Spleen (tissue), 11 donors: ENCODE measurements at regions not wholly inside any gene's neighbourhood (a gene's known extent, or its start where the extent isn't known, plus 50 kb on each side); places are given as distances from the start of the nearest gene placed in this dataset.

Experiments used
- DNase-seq: peaks from one replicate; pipeline ENCODE4 v3.0.0-alpha.2; 2020
- H3K27ac ChIP-seq, 8 donors: fragments of 200-600 bp; sonication (generic) in 7 of 8; 1 replicate in 4 of 8; 2 replicates in 4 of 8; pipeline versions ENCODE4 v1.5.0 to v1.8.0; 2016 to 2021; ENCODE audit warnings: inconsistent platforms in 4 of 8, mild to moderate bottlenecking in 4 of 8, moderate library complexity in 1 of 8
- H3K27me3 ChIP-seq, 7 donors: fragments of 200-600 bp; sonication (generic) in 6 of 7; replicated peaks in 1 of 7; 1 replicate in 4 of 7; 2 replicates in 3 of 7; pipeline versions ENCODE4 v1.5.0 to v1.8.0; 2016 to 2021; ENCODE audit warnings: inconsistent platforms in 3 of 7, mild to moderate bottlenecking in 1 of 7
- H3K36me3 ChIP-seq, 6 donors: fragments of 200-600 bp; sonication (generic) in 5 of 6; 1 replicate in 4 of 6; 2 replicates in 2 of 6; pipeline versions ENCODE4 v1.5.0 to v1.8.0; 2016 to 2021; ENCODE audit warnings: inconsistent platforms in 2 of 6
- H3K4me1 ChIP-seq, 6 donors: fragments of 200-600 bp; sonication (generic) in 5 of 6; 1 replicate in 3 of 6; 2 replicates in 3 of 6; pipeline versions ENCODE4 v1.5.0 to v1.8.0; 2016 to 2021; ENCODE audit warnings: inconsistent platforms in 3 of 6
- H3K4me3 ChIP-seq, 8 donors: fragments of 200-600 bp; sonication (generic) in 7 of 8; 1 replicate in 4 of 8; 2 replicates in 4 of 8; pipeline versions ENCODE4 v1.5.0 to v1.8.0; 2016 to 2021; ENCODE audit warnings: inconsistent platforms in 4 of 8, mild to moderate bottlenecking in 4 of 8, moderate library complexity in 2 of 8
- H3K9me3 ChIP-seq, 8 donors: fragments of 200-600 bp; sonication (generic) in 7 of 8; 1 replicate in 4 of 8; 2 replicates in 4 of 8; pipeline versions ENCODE4 v1.5.0 to v1.8.0; 2016 to 2021; ENCODE audit warnings: inconsistent platforms in 4 of 8
- POLR2A ChIP-seq, 3 donors: fragments of 450-650 bp; IDR thresholded peaks; one replicate each; pipeline ENCODE4 v1.5.1; 2017; ENCODE audit warnings: antibody characterized with exemption in 3 of 3, mild to moderate bottlenecking in 1 of 3
- POLR2AphosphoS5 ChIP-seq, 3 donors: sonication (generic); formaldehyde crosslinking; IDR thresholded peaks; one replicate each; pipeline ENCODE4 v1.5.1; 2017; ENCODE audit warnings: antibody characterized with exemption in 3 of 3
- WGBS, 5 donors: extraction: QIAGEN DNeasy Blood & Tissue Kit in 3 of 5; methylation state at CpG; one replicate each; pipeline versions ENCODE4 v1.1.5 to v1.1.7; 2013 to 2018; 5-methylcytosine and 5-hydroxymethylcytosine counted together
- intact Hi-C: fragments of 100-400 bp; cut with DNase I; formaldehyde crosslinking; loops from one replicate; pipeline ENCODE4 v1.15.0; 2023; ENCODE audit warnings: low total_unique reads
- TF ChIP-seq, protein P1 (sequence below), 11 experiments: fragments of 200-600 bp in 7 of 11; fragments of 450-650 bp in 4 of 11; sonication (generic) in 4 of 11; IDR thresholded peaks in 8 of 11; conservative IDR thresholded peaks in 3 of 11; 1 replicate in 7 of 11; 2 replicates in 4 of 11; pipeline versions ENCODE4 v1.4.0 to v1.8.0; 2016 to 2021; ENCODE audit warnings: antibody characterized with exemption in 11 of 11, inconsistent platforms in 4 of 11, mild to moderate bottlenecking in 1 of 11
- donor health status: healthy with polysubstance abuse.
- donor health status: DM: no; HTN: no; CAD: no; lungs with moderate emphysema.
- donor health status: DM: no; HTN: no; CAD: no.
- donor health status: Bipolar disorder and iron deficiency.
- donor health status: healthy.
- donor health status: DM: no; HTN: no; CAD: no.
- donor health status: DM: yes; HTN: yes; CAD: no.

DNA sequence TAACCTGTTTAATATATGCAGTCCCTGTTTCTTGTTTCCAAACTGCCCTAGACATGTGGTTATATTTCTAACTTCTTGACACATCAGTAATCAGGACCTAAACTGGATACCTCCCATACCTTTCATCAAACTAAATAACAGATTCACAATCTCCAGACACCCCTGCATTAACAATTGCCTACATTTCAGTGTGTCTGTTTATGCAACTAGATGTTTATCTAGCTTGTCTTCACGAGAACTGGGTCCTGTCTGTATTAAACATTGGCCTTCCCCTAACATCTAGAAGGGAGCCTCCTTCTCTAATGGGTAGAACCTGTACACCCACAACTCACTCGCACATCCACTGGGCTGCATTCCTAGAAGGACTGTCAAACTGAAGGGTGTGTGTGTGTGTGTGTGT is 683.7 kb upstream of the FZD8 start:
- H3K4me3 ChIP-seq = no peak overlapping the region
- no peak for TF ChIP-seq POLR2AphosphoS5 (IDR thresholded peaks at IDR 0.05)
- no peak for TF ChIP-seq POLR2A (IDR thresholded peaks at IDR 0.05)
- TF ChIP-seq, protein P1, sequence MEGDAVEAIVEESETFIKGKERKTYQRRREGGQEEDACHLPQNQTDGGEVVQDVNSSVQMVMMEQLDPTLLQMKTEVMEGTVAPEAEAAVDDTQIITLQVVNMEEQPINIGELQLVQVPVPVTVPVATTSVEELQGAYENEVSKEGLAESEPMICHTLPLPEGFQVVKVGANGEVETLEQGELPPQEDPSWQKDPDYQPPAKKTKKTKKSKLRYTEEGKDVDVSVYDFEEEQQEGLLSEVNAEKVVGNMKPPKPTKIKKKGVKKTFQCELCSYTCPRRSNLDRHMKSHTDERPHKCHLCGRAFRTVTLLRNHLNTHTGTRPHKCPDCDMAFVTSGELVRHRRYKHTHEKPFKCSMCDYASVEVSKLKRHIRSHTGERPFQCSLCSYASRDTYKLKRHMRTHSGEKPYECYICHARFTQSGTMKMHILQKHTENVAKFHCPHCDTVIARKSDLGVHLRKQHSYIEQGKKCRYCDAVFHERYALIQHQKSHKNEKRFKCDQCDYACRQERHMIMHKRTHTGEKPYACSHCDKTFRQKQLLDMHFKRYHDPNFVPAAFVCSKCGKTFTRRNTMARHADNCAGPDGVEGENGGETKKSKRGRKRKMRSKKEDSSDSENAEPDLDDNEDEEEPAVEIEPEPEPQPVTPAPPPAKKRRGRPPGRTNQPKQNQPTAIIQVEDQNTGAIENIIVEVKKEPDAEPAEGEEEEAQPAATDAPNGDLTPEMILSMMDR (IDR thresholded peaks at IDR 0.05 in 8 of 11, conservative IDR thresholded peaks at IDR 0.05 in 3 of 11) = no peak
- no peaks in the 10 kb centered on the region for H3K27me3 ChIP-seq
- 68 to 86% (median 74%) methylated on average over 2 of the region's 2 CpGs for WGBS, 5 donors
- no peak for DNase-seq
- H3K36me3 ChIP-seq = no peaks in the 10 kb centered on the region
- H3K9me3 ChIP-seq = peaks cover 0 to 14% (median 4%) of the 10 kb centered on the region in 8 donors
- no peaks in the 10 kb centered on the region for H3K4me1 ChIP-seq
- intact Hi-C loops = no loop called here
- H3K27ac ChIP-seq = no peak overlapping the region

DNA sequence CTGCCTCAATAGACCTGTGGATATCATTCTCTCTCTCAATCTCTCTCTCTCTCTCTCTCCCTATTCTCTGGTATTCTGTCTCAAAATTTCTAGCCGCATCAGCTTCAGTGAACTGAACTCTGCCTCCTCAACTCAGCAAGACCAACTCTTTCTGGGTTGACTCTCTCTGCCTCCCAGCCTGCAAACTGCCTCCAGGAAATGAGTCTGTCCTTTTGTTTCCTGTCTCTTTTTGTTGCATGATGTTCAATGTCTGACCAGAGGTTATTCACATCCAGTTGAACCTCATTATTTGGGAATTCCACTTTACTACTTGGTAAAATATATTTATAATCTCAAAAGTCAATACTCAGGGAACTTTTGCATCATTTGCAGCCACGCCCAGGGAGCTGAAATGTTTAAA is 682.7 kb upstream of the FZD8 start:
- Histone ChIP-seq H3K36me3 (no peaks in the 10 kb centered on the region), H3K4me1 (no peaks in the 10 kb centered on the region), H3K27me3 (no peaks in the 10 kb centered on the region), H3K9me3 (peaks cover 0 to 23% (median 5%) of the 10 kb centered on the region in 8 donors), H3K27ac (no peak overlapping the region), H3K4me3 (no peak overlapping the region)
- no peak for DNase-seq
- TF ChIP-seq POLR2A (IDR thresholded peaks at IDR 0.05) (no peak), POLR2AphosphoS5 (IDR thresholded peaks at IDR 0.05) (no peak)
- TF ChIP-seq, protein P1 (IDR thresholded peaks at IDR 0.05 in 8 of 11, conservative IDR thresholded peaks at IDR 0.05 in 3 of 11) = no peak
- WGBS, 5 donors = 78 to 91% (median 82%) methylated on average over 2 of the region's 2 CpGs
- intact Hi-C loops = no loop called here

DNA sequence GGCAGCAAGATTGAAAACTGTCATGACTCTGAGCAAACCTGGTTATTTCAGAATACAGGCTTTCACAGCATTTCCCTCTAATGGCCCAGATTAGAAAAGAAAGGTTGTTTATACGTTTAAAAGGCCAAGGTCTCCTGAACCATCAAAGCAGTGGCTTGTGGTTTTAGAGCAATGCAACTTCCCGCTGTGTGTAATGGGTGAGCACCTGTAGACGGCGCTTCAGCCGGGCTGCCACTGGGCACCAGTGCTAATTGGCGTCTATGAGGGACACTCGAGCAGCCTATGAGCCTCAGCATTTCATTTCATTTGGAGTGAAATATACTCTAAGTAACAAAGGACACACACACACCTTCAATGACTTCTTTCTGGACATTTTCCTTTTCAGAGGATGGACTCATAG is 671.0 kb upstream of the FZD8 start:
- Histone ChIP-seq H3K4me1 (no peaks in the 10 kb centered on the region), H3K4me3 (no peak overlapping the region), H3K27me3 (no peaks in the 10 kb centered on the region), H3K9me3 (peaks cover 0 to 5% (median under 1%) of the 10 kb centered on the region in 8 donors), H3K36me3 (no peaks in the 10 kb centered on the region), H3K27ac (no peak overlapping the region)
- WGBS, 5 donors = 78 to 88% (median 85%) methylated on average over 5 to 7 of the region's 7 CpGs
- intact Hi-C loops = no loop called here
- no peak for TF ChIP-seq POLR2A (IDR thresholded peaks at IDR 0.05)
- TF ChIP-seq, protein P1 (IDR thresholded peaks at IDR 0.05 in 8 of 11, conservative IDR thresholded peaks at IDR 0.05 in 3 of 11) = no peak
- no peak for TF ChIP-seq POLR2AphosphoS5 (IDR thresholded peaks at IDR 0.05)
- DNase-seq = no peak

DNA sequence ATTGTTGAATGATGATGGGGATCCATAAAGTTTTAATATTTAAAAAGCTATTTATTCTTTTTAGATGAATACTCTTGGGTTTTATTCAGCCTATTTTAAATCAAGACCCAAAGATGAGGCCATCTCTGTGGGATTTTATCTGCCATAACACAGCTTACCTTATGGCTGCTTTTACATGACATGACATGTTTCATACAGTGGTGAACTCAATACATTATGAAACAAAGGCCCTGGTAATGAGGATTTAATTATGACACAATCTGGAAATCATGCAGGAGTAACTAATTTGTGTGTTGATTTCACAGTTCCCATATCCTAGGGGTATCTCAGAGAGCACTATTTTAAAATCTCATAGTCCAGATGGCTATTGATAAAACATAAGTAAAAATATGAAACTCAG is 661.8 kb upstream of the FZD8 start:
- H3K4me1 ChIP-seq = no peaks in the 10 kb centered on the region
- H3K9me3 ChIP-seq = peaks cover 0 to 8% (median 2%) of the 10 kb centered on the region in 8 donors
- no peak for DNase-seq
- no peaks in the 10 kb centered on the region for H3K27me3 ChIP-seq
- TF ChIP-seq POLR2AphosphoS5 (IDR thresholded peaks at IDR 0.05) (no peak), POLR2A (IDR thresholded peaks at IDR 0.05) (no peak)
- TF ChIP-seq, protein P1 (IDR thresholded peaks at IDR 0.05 in 8 of 11, conservative IDR thresholded peaks at IDR 0.05 in 3 of 11) = no peak
- no peaks in the 10 kb centered on the region for H3K36me3 ChIP-seq
- intact Hi-C loops = no loop called here
- no peak overlapping the region for H3K27ac ChIP-seq
- no peak overlapping the region for H3K4me3 ChIP-seq
